NCI-H748 (cell line): ENCODE measurements at regions not wholly inside any gene's neighbourhood (a gene's known extent, or its start where the extent isn't known, plus 50 kb on each side); places are given as distances from the start of the nearest gene placed in this dataset.
"Not testable (repeated sequence)": the region's sequence is repeated elsewhere in the genome, so short reads cannot be mapped to it uniquely, and the experiment has no call there.

Source experiments
- DNase-seq: peaks from one replicate; lab custom pipeline; 2025; ENCODE audit not compliant: unreplicated experiment; lab: John Stamatoyannopoulos, UW

DNA sequence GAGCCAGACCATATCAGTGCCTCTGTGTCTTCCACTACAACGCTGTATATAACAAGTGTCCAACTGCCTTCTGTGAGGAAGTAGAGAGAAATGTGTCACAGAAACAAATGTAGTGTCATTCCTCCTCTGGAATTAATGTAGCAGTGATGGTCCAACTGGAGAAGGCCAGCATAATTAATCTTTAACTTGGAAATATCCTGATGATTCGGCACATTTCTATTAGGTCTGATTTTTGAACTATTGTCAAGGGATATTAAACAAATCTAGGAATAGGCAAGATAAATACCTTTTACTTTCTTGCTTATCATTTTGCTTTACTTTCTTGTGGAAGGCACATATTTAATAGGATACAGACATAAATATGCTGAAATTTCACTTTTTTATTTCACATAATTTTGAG is 446.2 kb upstream of the ALCAM start:
- no peak for DNase-seq

DNA sequence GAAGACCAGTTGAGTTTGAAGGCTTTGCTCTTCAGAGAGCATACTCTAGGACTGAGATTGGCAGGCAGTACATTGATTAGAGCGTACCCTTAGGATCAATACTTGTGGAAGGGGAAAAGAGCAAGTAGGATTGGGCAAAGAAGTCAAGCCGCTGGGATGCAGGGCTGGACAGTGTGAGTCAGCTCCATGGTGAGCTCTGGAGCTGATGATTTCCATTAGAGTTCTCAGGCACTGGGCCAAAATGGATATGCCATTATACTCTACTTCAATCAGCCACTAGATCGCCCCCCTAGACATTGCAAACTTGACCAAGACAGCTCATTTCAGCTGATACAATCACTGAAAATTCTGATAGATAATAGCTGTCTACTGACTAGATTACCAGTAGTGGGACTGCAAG is 432.7 kb upstream of the ALCAM start:
- DNase-seq = no peak

DNA sequence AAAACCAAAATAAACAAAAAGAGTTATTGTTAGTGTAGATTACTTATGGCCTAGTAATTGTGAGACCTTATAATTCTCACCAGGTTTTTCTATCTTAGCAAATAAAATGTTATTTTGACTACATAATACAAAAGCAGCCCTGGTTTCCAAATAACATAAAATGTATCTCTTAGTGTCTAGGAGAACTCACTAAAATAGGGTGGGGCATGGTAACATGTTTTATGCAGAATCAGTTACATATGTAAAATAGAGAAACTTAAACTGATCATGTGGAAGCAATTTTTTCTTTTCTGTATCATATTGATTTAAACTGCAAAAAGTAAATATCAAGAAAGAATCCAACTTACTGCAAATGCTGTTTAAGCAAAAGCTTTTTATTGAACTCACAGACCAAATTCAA is 431.1 kb upstream of the ALCAM start:
- DNase-seq = no peak

DNA sequence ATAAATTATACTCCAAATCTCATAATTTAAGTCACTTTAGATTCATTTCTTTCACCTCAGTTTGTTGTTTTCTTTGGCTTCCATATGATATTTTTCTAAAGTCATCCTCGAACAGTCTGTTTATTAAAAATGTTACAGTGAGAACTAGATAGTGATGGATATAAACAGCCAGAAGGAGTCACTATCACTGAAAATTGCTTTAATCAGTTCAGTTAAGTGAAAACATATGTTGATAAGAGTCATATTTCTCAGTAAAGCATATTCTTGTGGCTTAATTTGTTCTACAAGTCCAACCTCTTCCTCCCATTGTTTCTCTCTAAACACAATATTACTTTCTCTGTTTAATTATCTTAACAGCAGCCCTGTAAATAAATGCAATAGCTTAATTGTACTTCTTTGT is 427.5 kb upstream of the ALCAM start:
- peak; percentile 36 for DNase-seq

GRCh38 chr3:104941785-104942184 is 424.9 kb upstream of the ALCAM start:
- peak; percentile 11 for DNase-seq

DNA sequence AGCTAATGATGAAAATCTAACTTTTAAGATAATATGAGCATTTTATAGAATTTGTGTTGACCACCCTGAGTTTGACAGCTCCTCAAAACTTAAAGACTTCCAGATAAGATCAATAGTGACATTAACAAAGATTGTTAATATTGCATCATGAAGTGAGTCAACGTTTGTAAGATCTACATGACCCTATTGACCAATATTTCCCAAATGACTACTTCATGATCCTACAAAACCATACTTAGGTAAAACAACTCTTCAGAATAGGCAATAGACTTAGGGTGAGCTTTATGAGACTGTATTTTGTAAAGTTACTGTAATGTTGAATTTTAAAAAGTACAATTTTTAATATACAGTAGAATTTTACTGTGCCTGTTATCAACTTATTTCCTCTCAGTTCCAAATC is 422.7 kb upstream of the ALCAM start:
- no peak for DNase-seq

- DNase-seq = no peak
Measured at GRCh38 chr3:104947943-104948342, 418.8 kb upstream of the ALCAM start.

DNA sequence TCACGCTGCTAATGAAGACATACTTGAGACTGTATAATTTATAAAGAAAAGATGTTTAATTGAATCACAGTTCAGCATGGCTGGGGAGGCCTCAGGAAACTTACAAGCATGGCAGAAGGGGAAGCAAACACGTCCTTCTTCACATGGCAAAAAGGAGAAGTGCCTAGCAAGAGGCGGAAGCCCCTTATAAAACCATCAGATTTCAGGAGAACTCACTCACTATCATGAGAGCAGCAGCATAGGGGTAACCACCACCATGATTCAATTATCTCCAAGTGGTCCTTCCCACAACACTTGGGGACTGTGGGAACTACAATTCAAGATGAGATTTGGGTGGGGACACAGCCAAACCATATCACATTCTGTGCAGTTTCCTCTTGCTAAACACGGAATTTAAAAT is 416.9 kb upstream of the ALCAM start:
- DNase-seq = not testable (repeated sequence)

GRCh38 chr3:104951426-104951825 is 415.3 kb upstream of the ALCAM start:
- no peak for DNase-seq

DNA sequence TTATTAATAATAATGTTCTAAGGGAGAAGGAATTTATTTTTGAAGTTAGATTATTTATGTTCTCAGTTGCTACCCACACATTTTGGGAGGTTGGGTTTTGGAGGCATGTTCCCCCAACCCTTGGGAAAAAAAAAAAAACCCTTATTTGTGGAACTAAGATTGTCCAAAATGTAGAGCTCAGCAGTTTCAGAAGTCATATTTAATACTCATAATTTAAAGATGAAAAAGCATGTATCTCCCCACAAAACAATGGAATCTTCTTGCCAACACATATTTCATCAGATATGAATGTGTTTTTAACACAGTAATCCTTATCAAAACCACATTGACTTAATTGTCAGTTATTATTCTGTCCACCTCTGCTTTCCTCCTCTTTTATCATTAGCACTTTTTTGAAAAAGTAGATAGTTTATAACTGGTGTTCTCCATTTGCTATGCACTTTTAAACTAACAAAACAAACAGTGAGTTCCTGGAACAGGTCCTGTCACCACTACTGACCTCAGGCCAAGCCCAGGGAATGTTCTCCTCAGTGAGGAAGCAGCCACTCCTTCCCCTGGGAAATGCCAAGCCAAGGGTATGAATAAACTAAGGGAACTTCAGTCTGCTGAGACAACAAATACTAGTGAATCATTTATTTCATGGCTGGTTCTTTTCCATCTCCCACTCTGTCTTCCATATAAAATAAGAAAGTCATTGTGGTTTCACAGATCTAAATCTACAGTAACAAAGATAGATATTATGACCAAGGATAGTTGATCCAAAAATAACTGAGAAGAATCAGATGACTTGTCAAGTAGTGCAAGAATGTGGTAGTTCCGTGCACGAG is 414.4 kb upstream of the ALCAM start:
- DNase-seq = no peak

DNA sequence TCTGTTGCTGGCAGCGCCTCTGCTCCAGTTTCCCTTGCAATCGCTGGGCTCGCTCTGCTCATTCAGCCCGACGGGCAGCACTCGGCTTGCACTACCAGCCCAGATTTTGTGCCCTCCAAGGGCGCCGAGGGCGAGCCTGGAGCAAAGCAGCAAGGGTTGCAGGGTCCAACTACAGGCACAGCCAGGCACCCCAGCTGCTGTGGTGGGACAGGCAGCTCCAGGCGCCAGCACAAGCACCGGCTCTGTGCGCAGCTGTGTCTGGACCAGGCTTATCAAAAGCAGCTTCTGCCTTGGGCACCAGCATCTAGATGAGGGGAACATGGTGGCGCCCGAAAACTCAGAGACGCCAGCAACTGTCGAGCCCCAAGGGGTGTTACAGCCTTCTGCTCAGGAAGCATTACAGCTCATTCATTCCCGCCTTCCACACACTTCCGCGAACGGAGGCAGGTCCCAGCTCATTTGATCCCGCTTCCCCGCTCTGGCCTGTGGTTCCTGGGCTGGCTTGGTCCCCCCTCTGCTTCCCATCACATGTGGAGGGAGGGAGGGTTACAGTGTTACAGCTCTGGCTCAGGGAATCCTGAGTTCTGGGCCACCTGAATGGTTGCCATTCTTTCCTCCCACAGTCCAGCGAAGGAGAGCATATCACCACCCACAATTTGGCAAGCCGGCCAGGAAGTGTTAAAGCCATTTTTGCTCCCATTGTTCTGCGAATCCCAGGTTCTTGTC is 409.9 kb upstream of the ALCAM start:
- no peak for DNase-seq

DNA sequence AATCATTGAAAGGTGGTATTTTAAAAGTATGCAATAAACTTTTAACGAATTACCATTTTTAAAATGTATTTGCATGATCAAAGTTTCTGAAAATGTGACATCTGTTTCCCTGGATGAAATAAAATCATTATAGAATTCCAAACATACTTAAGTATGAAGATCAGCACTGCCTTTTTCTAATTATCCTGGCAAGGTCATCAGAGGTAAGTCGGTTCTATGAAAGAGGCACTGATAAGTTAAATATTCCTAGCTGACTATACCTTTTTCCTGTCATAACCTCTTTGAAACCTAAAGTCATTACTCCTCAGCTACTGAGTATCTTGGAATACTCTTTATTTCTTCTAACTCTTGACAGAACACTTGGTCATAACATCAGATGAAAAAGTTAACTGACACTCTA is 406.1 kb upstream of the ALCAM start:
- no peak for DNase-seq

- DNase-seq = no peak
Measured at GRCh38 chr3:104961851-104962250, 404.9 kb upstream of the ALCAM start.

DNA sequence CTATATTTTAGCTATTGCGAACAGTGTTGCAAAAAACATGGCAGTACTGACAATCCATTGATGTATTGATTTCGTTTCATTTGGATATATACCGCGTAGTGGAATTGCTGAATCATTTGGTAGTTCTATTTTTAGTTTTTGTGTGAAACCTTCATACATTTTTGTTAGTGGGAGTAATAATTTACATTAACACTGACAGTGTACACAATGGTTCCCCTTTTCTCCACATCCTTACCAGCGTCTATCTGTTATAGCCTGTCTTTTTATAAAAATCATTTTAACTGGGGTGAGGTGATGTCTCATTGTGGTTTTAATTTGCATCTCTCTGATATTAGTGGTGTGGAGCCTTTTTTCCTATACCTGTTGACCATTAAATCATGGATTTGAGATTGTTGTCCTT is 392.4 kb upstream of the ALCAM start:
- DNase-seq = no peak

DNA sequence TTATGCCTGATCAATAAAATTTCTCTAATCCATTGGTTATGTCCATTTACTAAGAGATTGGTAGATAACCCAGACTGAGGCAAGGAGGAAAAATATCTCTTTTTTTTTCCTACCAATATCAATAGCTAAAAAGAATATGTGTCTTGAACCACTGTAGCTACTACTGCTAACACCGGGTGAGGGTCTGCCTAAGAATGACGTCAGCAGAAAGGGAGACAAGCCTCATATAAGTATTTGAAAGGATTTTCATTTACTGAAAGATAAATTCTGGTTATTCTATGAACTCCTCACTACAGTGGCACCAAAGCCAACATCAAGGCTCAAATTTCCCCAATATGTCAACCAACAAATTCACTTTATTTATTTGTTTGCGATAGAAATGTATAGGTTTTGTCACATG is 389.0 kb upstream of the ALCAM start:
- DNase-seq = no peak

GRCh38 chr3:104982130-104982529 is 384.6 kb upstream of the ALCAM start:
- DNase-seq = no peak

DNA sequence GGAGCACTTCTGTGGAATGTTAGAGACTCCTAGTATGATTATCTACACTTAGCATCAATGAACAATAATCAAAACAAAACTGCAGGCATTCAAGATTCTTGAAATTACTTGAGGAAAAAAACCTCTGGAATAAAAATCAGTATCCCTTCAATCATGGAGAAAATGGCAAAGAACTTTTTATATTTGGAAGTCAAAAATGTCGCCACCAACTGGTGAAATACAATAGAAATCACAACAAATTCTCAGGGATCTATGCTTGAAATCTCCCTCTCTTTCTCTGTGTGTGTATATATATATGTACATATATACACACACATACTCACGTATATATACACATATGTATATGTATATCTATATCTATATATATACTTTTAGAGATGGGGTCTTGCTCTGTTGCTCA is 378.9 kb upstream of the ALCAM start:
- no peak for DNase-seq

- DNase-seq = no peak
Measured at GRCh38 chr3:104988496-104988895, 378.2 kb upstream of the ALCAM start.

DNA sequence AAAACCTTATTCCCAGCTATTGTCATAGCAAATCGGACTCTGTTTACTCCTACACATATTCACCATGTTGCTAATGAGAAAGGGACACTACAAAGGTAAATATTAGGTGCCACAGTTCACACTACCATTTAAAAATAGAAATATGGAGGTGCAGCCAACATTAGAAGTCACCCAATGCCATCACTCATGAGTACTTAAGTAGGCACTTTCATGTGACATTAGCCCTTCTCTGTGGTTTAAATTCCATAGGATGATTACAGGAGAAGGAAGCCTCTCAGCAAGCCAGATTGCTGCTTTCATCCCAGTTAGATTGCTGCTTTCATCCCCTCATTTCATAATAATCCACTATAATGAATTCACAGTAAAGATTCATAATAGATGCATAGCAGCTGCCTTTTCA is 376.8 kb upstream of the ALCAM start:
- no peak for DNase-seq

DNA sequence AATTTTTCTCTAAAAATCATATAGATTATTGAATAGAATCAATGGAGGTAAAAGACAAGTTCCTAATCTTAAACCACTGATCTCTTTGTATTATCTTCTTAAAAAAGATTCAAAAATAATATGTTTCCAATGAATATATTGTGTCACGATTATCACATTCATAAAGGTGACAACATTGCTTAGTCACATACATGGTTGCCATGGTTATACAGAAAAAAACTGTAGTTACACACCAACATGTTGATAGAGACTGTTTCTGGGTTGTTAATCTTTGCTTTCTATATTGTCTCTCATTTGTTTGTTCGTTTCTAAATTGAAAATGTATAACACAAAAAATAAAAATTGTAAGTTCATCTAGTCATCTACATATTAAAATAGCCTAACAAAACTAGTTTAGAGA is 376.0 kb upstream of the ALCAM start:
- DNase-seq = no peak

- no peak for DNase-seq
Measured at GRCh38 chr3:104992676-104993075, 374.0 kb upstream of the ALCAM start.

- no peak for DNase-seq
Measured at GRCh38 chr3:105006164-105006563, 360.5 kb upstream of the ALCAM start.

DNA sequence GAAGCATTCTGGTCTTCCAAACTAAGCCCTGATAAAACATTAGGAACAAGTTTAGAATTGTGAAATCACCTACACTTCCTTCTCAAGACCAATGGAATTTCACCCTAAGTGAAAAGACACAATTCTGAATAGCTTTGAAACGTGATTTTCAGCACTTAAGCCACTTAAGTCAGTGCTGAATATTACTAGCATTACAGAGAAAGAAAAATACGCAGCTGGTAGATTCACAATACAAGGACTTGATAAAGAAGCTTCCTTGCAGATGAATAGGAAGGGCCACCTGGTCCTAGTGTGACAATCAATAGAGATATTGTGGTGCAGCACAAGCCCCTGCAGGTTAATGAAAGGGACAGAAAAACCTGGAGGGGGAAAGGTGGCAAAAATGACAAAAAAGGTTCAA is 353.1 kb upstream of the ALCAM start:
- peak; percentile 68 for DNase-seq
